Activated B cell treated with CpG ODN at 0.5 μM for 24 hours (primary cell): ENCODE measurements at regions not wholly inside any gene's neighbourhood (a gene's known extent, or its start where the extent isn't known, plus 50 kb on each side); places are given as distances from the start of the nearest gene placed in this dataset.

Experiments
- ATAC-seq: fragments of 200-7000 bp; cut with Tn5 transposase; one replicate; pipeline ENCODE4 v1.10.0; 2021; ENCODE audit warnings: low read depth, mild to moderate bottlenecking, moderate library complexity
- CTCF ChIA-PET: fragments of 350-600 bp; sonication (Branson Sonifier 250); formaldehyde crosslinking; loops from one replicate; lab custom pipeline; 2021; ENCODE audit warnings: antibody characterized with exemption; lab: Charles Lee
- POLR2A ChIA-PET: fragments of 350-600 bp; sonication (Branson Sonifier 250); formaldehyde crosslinking; loops from one replicate; lab custom pipeline; 2021; ENCODE audit warnings: antibody characterized with exemption; lab: Charles Lee
- DNase-seq: peaks from one replicate; pipeline ENCODE4 v3.0.0; 2022
- H3K27ac Mint-ChIP-seq: one replicate; pipeline ENCODE4 v1.8.0; 2020; ENCODE audit warnings: mixed read lengths
- H3K27me3 Mint-ChIP-seq: one replicate; pipeline ENCODE4 v1.8.0; 2021; ENCODE audit warnings: mixed read lengths
- H3K36me3 Mint-ChIP-seq: one replicate; pipeline ENCODE4 v1.8.0; 2021; ENCODE audit warnings: low read depth, mixed read lengths
- H3K4me1 Mint-ChIP-seq: one replicate; pipeline ENCODE4 v1.8.0; 2021; ENCODE audit warnings: mixed read lengths
- H3K4me3 Mint-ChIP-seq: one replicate; pipeline ENCODE4 v1.8.0; 2020; ENCODE audit warnings: mild to moderate bottlenecking, mixed read lengths
- H3K9me3 Mint-ChIP-seq: one replicate; pipeline ENCODE4 v1.8.0; 2020; ENCODE audit warnings: mixed read lengths
- CTCF ChIP-seq: fragments of 200-600 bp; IDR thresholded peaks from one replicate; pipeline ENCODE4 v1.8.0; 2022; ENCODE audit warnings: antibody characterized with exemption, mild to moderate bottlenecking
- intact Hi-C: fragments of 100-400 bp; cut with micrococcal nuclease; formaldehyde crosslinking; loops from one replicate; pipeline ENCODE4 v1.15.1; 2024

DNA sequence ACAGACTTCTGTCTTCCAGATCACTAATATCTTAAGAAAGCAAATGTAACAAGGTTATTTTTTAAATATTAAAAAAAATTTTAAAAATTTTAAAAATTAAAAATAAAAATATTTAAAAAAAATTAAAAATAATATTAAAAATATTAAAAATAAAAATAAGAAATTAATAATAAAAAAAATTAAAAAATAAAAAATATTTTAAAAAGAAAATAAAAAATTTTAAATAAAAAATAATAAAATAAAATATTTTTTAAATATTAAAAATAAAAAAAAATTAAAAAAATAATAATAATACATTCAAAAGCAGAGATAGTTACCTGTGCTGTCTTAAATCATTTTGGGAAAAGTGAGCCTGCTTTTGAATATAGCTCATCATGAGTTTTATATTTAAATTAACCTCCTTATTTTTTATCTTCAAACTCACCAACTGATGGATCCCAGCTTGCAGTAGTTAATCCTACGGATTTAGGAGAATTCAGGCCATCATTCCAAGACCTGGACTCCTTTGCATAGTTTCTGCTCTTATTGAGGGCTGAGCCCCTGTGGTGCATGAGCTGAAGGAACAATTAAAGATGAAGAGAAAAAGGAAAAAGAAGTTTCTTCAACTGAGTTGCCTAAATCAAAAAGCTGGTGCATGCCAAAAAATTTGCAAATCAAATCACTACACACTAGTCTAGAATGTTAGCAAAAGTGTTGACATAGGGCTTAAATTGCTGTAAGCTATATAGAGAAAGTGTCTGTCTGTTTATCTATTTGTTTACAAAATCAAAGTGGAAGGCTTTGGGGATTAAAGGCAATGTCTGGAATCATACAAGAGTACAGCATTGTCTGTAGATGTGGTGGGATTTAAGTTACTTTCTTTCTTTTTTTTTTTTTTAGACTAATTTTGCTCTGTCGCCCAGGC, 50.5 kb upstream of the ZNF438 start:
- H3K4me1 Mint-ChIP-seq: no peaks in the 10 kb centered on the region
- peaks cover 9% of the 10 kb centered on the region for H3K27me3 Mint-ChIP-seq
- TF ChIP-seq CTCF: no peak
- no peak for DNase-seq
- CTCF ChIA-PET: interaction anchor here (1.2 to 1.7 kb wide), 2 partner anchors 50 to 271 kb away, joined by 4 read pairs; partner anchors contain the start of gene ZNF438
- POLR2A ChIA-PET: no interaction called here
- H3K4me3 Mint-ChIP-seq: no peak overlapping the region
- intact Hi-C loops: loop anchor here (2.0 kb wide), 2 partner anchors 237 to 297 kb away; partner anchors contain the start of gene ZEB1
- H3K36me3 Mint-ChIP-seq: no peaks in the 10 kb centered on the region
- no peak for ATAC-seq
- H3K9me3 Mint-ChIP-seq: no peaks in the 10 kb centered on the region
- no peak overlapping the region for H3K27ac Mint-ChIP-seq

GRCh38 chr10:31083765-31084184, 52.1 kb upstream of the ZNF438 start:
- Mint-ChIP-seq H3K27ac (no peak overlapping the region), H3K27me3 (peaks cover 5% of the 10 kb centered on the region), H3K4me3 (no peak overlapping the region), H3K36me3 (no peaks in the 10 kb centered on the region), H3K9me3 (no peaks in the 10 kb centered on the region), H3K4me1 (no peaks in the 10 kb centered on the region)
- ATAC-seq (peak; percentile 64), DNase-seq (no peak)
- TF ChIP-seq CTCF: no peak
- POLR2A ChIA-PET: interaction anchor here (0.6 to 0.7 kb wide), 2 partner anchors 50 to 650 kb away, joined by 4 to 5 read pairs; no protein-coding TSS in a partner anchor
- CTCF ChIA-PET: interaction anchor here (0.8 to 2.1 kb wide), 4 partner anchors 300 to 724 kb away, joined by 3 to 9 read pairs (median 3); no protein-coding TSS in a partner anchor
- intact Hi-C loops: loop anchor here (1.0 to 2.0 kb wide), 6 partner anchors 235 to 725 kb away; partner anchors contain the start of gene ZEB1

DNA sequence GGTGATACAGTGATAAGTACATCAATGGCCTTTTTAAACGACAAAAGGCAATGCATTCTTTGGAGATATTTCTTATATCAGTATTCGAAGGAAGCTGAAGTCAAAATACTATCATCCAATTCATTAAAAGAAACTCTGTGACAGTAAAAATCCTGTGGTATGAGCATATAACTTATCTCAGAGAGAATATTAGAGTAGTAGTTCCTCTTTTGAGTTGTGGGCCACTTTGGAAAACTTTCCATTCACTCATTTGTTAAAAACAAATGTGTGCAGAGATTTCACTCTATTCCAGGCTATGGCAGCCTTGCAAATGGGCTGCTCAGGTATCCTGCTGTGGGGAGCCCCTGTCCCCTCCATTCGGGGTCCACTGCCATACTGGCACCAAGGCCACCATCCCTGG, 55.3 kb upstream of the ZNF438 start:
- no peak for TF ChIP-seq CTCF
- ChIA-PET POLR2A (no interaction called here), CTCF (no interaction called here)
- H3K4me3 Mint-ChIP-seq: no peak overlapping the region
- no peaks in the 10 kb centered on the region for H3K9me3 Mint-ChIP-seq
- H3K36me3 Mint-ChIP-seq: no peaks in the 10 kb centered on the region
- intact Hi-C loops: no loop called here
- H3K27ac Mint-ChIP-seq: no peak overlapping the region
- H3K4me1 Mint-ChIP-seq: peaks cover 13% of the 10 kb centered on the region
- no peak for ATAC-seq
- H3K27me3 Mint-ChIP-seq: no peaks in the 10 kb centered on the region
- DNase-seq: no peak

DNA sequence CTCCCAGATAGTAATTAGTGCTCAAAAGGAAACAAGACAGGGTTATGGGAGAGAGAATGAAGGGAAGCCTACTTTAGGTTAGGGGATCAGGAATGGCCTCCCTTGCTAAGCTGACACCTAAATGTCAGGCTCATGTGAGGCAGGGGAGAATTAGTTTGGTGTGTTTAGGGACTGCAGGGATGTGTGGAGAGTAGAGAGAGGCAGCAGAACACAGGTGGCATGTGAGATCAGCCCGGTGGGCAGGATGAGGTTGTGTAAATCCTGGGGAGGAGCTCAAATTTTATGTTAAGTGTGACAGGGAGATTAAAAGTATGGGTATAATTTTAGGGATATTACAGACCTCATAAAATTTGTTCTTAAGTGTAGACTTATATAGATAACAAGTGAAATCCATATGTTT, 56.2 kb upstream of the ZNF438 start:
- H3K36me3 Mint-ChIP-seq: no peaks in the 10 kb centered on the region
- no peak overlapping the region for H3K4me3 Mint-ChIP-seq
- no peaks in the 10 kb centered on the region for H3K27me3 Mint-ChIP-seq
- DNase-seq (no peak), ATAC-seq (no peak)
- intact Hi-C loops: no loop called here
- H3K4me1 Mint-ChIP-seq: peaks cover 13% of the 10 kb centered on the region
- no peak overlapping the region for H3K27ac Mint-ChIP-seq
- ChIA-PET CTCF (no interaction called here), POLR2A (interaction anchor here (0.6 kb wide), 1 partner anchor 673 kb away, joined by 3 read pairs; no protein-coding TSS in a partner anchor)
- H3K9me3 Mint-ChIP-seq: no peaks in the 10 kb centered on the region
- no peak for TF ChIP-seq CTCF
